ENCODE measurements at regions not wholly inside any gene's neighbourhood (a gene's known extent, or its start where the extent isn't known, plus 50 kb on each side); places are given as distances from the start of the nearest gene placed in this dataset.
"Not testable (repeated sequence)": the region's sequence is repeated elsewhere in the genome, so short reads cannot be mapped to it uniquely, and the experiment has no call there.

DNA sequence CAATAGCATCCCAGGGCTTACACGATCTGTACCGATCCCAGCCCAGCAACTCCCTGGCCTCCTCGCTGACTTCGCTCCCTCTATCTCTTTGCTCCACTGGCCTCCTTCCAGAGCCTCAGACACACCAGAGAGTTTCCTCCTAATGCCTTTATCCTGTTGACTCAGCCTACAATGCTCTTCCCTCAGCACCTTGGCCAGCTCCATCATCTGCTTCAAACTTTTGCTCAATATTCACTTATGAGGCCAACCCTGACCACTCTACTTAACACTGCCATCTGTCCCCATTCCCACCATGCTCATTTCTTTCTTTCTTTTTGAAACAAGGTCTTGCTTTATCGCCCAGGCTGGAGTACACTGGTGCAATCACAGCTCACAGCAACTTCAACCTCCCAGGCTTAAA is 180.9 kb downstream of the CEP170 start:
- not testable (repeated sequence) for H3K36me3 ChIP-seq; H3K4me3 ChIP-seq; H3K4me1 ChIP-seq; H3K4me2 ChIP-seq; H3K27ac ChIP-seq; H4K20me1 ChIP-seq; H3K27me3 ChIP-seq; H3K9ac ChIP-seq; H3K9me3 ChIP-seq (replicated peaks in 1 of 11)

DNA sequence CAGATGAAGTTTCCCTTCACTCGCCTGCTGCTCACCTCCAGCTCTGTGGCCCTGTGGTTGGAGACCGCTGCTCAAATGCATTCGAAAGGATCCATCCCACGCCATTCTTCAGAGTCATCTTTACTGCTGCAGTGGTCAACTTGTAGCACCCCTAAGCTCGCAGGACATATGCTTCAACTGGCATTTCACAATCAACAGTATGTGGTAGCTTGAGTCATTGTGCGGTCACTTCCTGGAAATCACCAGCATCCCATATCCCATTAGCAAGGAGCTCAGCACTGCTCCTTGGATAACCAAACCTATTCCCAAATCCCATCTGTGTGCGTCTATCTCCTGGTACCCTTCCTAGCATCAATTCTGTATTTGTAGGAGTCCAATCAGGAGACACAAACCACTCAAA is 188.0 kb downstream of the CEP170 start:
- not testable (repeated sequence) for H3K9ac ChIP-seq; H3K36me3 ChIP-seq; H3K4me1 ChIP-seq; H3K27ac ChIP-seq; H3K27me3 ChIP-seq; H3K9me3 ChIP-seq (replicated peaks in 1 of 11); H4K20me1 ChIP-seq; H3K4me3 ChIP-seq; H3K4me2 ChIP-seq

DNA sequence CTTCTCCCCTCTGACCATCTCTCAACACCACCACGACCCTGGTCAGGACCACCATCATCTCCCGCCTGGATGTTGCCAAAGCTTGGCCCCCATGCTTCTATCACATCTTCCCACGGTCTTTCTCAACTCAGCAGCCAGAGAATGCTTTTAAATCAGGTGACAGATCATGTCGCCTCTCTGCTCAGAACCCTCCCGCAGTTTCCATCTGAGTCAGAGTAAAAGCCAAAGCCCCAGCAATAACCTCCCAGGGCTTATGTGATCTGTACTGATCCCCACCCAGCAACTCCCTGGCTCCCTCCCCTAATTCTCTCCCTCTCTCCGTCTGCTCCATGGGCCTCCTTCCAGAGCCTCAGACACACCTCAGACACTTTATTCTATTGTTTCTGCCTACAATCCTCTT is 193.1 kb downstream of the CEP170 start:
- not testable (repeated sequence) for H3K27me3 ChIP-seq; H3K9ac ChIP-seq; H3K4me1 ChIP-seq; H3K9me3 ChIP-seq (replicated peaks in 1 of 11); H3K27ac ChIP-seq; H3K4me3 ChIP-seq; H4K20me1 ChIP-seq; H3K36me3 ChIP-seq; H3K4me2 ChIP-seq

DNA sequence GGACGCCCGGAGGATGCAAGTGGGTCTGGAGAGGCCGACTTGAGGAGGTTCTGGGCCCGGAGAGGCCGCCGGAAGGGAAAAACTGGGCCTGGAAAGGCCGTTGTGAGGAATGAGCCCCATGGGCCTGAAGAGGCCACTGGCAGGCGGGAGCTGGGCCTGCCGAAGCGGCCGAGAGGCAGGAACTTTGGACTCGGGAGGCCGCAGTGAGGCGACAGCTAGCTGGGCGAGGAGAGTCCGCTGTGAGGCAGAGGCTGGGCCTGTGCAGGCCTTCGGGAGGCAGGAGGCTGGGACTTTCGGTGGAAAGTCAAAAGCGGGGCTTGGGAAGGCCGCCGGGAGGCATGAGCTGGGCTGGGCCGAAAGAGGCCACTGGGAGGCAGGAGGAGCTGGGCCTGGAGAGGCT is 199.6 kb downstream of the CEP170 start:
- H3K36me3 ChIP-seq; H3K4me1 ChIP-seq; H3K27me3 ChIP-seq; H3K9me3 ChIP-seq (replicated peaks in 1 of 11); H3K4me2 ChIP-seq; H3K9ac ChIP-seq; H4K20me1 ChIP-seq; H3K4me3 ChIP-seq; H3K27ac ChIP-seq: not testable (repeated sequence)

DNA sequence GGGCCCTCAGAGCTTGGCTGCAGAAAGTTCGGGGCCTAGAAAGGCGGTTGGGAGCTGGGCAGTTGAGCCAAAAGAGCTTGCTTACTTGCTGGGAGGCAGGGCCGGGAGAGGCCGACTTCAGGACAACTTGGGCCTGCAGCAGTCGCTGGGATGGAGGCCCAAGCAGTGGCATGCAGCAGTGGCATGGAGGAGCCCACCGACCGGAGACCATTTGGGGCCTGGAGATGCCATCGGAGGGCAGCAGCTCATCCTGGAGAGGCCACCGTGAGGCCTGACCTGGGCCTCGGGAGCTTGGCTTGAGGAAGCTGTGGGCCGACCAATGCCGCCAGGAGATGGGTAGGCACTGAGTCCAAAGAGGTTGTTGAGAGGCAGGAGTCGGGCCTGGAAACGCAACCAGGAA is 200.0 kb downstream of the CEP170 start:
- not testable (repeated sequence) for H3K9me3 ChIP-seq (replicated peaks in 1 of 11); H3K4me2 ChIP-seq; H3K27ac ChIP-seq; H3K4me1 ChIP-seq; H3K36me3 ChIP-seq; H3K27me3 ChIP-seq; H4K20me1 ChIP-seq; H3K4me3 ChIP-seq; H3K9ac ChIP-seq

DNA sequence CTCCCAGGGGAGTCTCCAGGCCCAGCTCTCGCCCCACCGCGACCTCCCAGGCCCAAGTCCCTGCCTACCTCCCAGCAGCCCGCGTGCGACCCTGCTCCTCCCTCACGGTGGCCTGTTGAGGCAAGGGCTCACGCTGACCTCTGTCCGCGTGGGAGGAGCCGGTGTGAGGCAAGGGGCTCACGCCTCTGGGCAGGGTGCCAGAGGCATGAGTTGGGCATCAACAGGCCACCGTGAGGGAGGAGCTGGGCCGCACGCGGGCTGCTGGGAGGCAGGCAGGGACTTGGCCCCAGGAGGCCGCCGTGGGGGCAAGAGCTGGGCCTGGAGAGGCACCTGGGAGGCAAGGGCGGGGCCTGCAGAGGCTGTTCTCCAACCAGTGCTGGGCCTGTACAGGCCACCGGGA is 200.4 kb downstream of the CEP170 start:
- H3K4me3 ChIP-seq; H3K9ac ChIP-seq; H3K27me3 ChIP-seq; H3K4me1 ChIP-seq; H4K20me1 ChIP-seq; H3K9me3 ChIP-seq (replicated peaks in 1 of 11); H3K27ac ChIP-seq; H3K4me2 ChIP-seq; H3K36me3 ChIP-seq: not testable (repeated sequence)

DNA sequence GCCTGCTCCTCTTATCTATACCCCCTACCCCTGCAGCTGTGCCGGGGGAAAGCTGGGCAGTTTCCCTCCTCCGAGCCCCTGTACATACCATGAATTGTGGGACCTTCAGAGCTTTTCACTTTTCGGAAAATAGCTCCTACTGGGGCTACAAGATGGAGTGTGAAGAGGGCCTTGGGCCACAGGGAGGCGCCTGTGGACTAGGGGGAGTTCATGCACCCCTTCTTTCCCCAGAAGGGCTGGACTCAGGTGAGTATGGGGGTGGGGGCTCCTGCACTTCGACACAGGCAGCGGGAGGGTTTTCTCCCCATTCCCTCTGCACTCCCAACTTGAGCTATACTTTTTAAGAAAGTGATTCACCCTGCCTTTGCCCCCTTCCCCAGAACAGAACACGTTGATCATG is 202.0 kb downstream of the CEP170 start:
- H3K36me3 ChIP-seq; H3K4me2 ChIP-seq; H3K4me1 ChIP-seq; H3K27ac ChIP-seq; H4K20me1 ChIP-seq; H3K4me3 ChIP-seq; H3K9me3 ChIP-seq (replicated peaks in 1 of 11); H3K27me3 ChIP-seq; H3K9ac ChIP-seq: not testable (repeated sequence)

DNA sequence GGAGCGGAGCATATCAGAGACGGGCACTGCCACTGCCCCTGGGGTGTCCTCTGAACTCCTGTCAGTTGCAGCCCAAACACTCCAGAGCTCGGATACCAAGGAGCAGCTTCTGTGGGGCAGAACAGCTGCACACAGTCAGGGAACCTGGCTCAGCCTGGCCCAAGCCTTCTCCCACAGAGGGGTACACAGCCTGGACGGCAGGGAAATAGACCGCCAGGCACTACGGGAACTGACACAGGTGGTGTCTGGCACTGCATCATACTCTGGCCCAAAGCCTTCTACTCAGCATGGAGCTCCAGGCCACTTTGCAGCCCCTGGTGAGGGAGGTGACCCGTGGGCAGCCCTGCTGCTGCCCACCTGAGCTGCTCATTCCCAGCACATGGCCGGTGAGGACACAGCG is 204.5 kb downstream of the CEP170 start:
- H3K4me1 ChIP-seq; H3K4me2 ChIP-seq; H4K20me1 ChIP-seq; H3K27ac ChIP-seq; H3K4me3 ChIP-seq; H3K27me3 ChIP-seq; H3K9ac ChIP-seq; H3K36me3 ChIP-seq; H3K9me3 ChIP-seq (replicated peaks in 1 of 11): not testable (repeated sequence)

DNA sequence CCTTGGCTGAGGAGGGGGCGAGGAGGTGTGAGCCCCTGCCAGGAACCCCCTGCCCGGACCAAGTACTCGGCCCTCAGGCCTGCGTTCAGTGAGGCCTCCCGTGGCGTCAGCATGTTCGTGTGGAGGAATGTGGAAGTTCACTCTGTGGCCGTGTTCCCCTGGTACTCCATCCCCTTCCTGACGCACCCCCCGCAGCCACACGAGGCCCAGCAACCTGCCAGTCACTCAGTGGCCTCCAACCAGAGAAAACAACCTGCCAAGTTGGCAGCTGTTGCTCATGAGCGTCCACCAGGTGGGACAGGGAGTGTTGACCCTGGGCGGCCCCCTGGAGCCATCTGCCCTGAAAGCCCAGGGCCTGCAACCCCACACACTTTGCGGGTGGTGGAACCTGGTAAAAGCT is 205.4 kb downstream of the CEP170 start:
- H3K4me3 ChIP-seq; H4K20me1 ChIP-seq; H3K4me2 ChIP-seq; H3K27ac ChIP-seq; H3K36me3 ChIP-seq; H3K9me3 ChIP-seq (replicated peaks in 1 of 11); H3K27me3 ChIP-seq; H3K4me1 ChIP-seq; H3K9ac ChIP-seq: not testable (repeated sequence)

DNA sequence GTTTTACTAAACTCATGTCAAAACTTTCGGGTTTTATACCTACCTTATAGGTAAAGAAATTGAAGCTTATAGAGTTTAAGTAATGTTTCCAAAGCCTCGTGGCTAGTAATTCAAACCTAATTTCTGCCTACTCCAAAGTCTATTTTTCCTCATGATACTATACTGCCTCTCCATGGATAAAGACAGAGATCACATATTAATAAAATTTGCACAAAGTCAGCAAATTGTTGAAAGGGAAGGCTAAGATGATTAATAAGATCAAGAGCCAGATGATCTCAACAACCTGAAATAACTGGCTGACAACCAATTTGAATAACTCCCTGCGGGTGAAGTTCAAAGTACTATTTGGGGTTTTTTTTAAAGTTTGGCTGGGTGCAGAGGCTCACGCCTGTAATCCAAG is 233.7 kb downstream of the CEP170 start:
- not testable (repeated sequence) for H3K36me3 ChIP-seq; H3K4me1 ChIP-seq; H3K9ac ChIP-seq; H3K4me2 ChIP-seq; H3K27me3 ChIP-seq; H3K9me3 ChIP-seq (replicated peaks in 1 of 11); H3K4me3 ChIP-seq; H4K20me1 ChIP-seq; H3K27ac ChIP-seq

DNA sequence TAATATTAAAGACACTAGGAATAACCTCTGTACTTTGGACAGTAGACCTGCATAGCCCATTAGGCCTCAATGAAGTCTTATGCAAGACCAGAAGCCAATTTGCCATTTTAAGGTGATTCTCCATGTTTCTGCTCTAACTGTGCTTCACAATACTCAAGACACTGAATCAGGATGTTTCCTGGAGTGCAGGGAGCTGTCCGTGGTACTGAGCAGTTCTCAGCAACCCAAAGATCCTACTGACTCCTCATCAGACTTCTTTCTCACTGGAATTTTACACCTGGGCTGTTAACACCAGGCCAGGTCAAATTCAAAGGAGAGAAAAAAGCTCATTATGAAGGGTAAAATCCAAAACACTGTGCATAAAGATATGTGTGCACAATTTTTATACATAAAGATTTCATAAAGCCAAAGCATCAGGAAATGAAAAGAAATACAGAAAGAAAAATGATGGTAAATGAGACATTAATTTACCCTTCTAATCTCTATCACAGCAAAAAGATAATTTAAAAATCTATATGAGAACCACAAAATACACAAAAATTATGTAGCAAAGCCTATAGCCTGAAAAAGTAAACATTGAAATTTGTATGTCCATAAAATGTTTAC is 235.9 kb downstream of the CEP170 start:
- H3K9ac ChIP-seq; H3K36me3 ChIP-seq; H3K27ac ChIP-seq; H4K20me1 ChIP-seq; H3K4me2 ChIP-seq; H3K4me3 ChIP-seq; H3K27me3 ChIP-seq; H3K9me3 ChIP-seq (replicated peaks in 1 of 11); H3K4me1 ChIP-seq: not testable (repeated sequence)

DNA sequence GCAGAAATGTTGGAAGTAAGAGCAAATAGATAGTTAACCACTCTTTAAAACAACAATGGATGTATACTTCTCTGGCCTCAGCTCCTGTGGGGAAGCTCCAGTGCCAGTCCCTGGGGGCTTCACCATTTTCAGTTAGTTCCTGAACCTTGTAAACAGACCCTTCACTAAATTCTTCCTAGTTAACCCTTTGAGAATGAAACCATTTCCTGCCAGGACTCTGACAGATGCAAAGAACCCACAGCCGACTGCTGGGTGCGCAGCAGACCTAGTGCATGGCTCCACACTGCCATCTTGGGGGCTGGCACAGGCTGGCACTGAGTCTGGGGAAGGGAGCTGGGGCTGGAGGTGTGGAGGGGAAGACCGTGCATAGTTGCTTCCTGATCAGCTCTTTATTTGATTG is 244.4 kb downstream of the CEP170 start:
- H3K9ac ChIP-seq; H3K27me3 ChIP-seq; H3K36me3 ChIP-seq; H3K4me3 ChIP-seq; H4K20me1 ChIP-seq; H3K4me1 ChIP-seq; H3K9me3 ChIP-seq (replicated peaks in 1 of 11): not testable (repeated sequence)
- peak overlapping the region in 1 of 11 experiments; percentile 27; a peak in 2 of 22 replicates for H3K27ac ChIP-seq
- H3K4me2 ChIP-seq, result peak overlapping the region in 7 of 11 experiments; percentile 26 to 52 (median 39); a peak in 8 of 22 replicates

DNA sequence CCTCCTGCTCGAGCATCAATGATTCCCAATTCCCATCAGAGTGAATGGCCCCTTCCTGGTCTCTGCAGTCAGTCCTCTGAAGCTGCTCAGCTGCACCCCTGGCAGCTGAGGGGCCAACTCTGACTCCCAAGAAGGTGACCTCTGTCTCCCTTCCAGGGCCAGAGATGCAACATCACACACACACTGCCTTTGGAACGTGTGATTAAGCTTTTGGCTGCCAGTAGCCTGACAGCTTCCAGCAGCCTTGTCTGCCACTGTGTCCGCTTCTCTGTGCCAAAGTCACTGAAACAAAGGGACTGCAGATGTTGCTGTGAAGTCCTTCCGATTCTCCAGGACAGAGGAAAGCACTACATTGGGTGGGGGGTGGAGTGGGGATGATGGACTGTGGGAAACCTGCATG is 254.1 kb downstream of the CEP170 start:
- not testable (repeated sequence) for H3K4me2 ChIP-seq; H3K4me1 ChIP-seq; H3K27me3 ChIP-seq; H3K36me3 ChIP-seq; H4K20me1 ChIP-seq; H3K9ac ChIP-seq; H3K4me3 ChIP-seq; H3K27ac ChIP-seq; H3K9me3 ChIP-seq (replicated peaks in 1 of 11)

DNA sequence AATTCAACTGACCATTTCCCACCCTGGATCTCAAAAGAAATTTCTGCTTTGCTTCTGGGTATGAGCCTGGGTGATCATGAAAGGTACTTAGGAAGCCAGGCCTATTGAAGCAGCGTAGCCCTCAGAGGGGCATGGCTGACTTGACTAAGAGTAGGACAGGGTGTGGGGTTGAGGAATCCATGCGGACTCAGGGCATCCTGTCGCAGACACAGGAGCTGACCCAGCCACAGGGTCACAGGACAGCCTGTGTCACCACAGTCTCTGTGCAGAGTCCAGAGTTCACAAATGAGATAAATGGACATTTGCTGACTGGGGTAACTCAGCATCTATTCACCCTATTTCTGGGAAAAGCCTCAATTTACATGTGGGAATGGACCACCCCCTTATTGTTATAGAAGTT is 262.3 kb downstream of the CEP170 start:
- not testable (repeated sequence) for H3K4me2 ChIP-seq; H3K27ac ChIP-seq; H3K9me3 ChIP-seq (replicated peaks in 1 of 11); H3K4me1 ChIP-seq; H4K20me1 ChIP-seq; H3K9ac ChIP-seq; H3K27me3 ChIP-seq; H3K36me3 ChIP-seq; H3K4me3 ChIP-seq

DNA sequence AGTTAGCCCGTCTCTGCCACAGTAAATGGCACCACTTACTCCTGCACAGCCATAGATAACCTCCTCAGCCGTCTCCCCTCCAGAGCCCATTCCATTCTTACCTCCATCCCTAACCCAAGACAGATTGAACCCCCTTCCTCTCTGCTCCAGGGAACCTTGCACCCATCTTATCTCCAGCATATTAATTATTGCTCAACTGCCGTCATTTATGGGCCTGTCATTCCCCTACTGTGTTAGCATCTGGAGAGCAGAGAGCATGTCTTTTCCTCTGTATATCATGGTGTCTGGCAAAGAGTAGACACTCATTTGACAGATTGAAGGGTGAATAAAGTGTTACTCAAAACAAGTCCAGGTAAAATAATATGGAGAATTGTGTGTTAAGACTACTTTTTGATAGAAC is 270.0 kb downstream of the CEP170 start:
- H3K4me1 ChIP-seq; H3K27ac ChIP-seq; H3K4me3 ChIP-seq; H4K20me1 ChIP-seq; H3K27me3 ChIP-seq; H3K9me3 ChIP-seq (replicated peaks in 1 of 11); H3K4me2 ChIP-seq; H3K36me3 ChIP-seq; H3K9ac ChIP-seq: not testable (repeated sequence)

All from BLaER1 treated with 17β-estradiol and CSF1 and Interleukin-3, amounts not matched to agents 10 nM and 100 nM (cell line).